KBM-7 (cell line): ENCODE measurements at regions not wholly inside any gene's neighbourhood (a gene's known extent, or its start where the extent isn't known, plus 50 kb on each side); places are given as distances from the start of the nearest gene placed in this dataset.
A peak's percentile ranks its signal among the peaks of the same experiment; 100 is the strongest.

Experiments
- DNase-seq: peaks from one replicate; pipeline ENCODE4 v3.0.0-alpha.2; 2015
- in situ Hi-C: fragments of 300-500 bp; cut with MboI; formaldehyde crosslinking; loops from 2 replicates; pipeline ENCODE4 v1.14.3; 2020; ENCODE audit warnings: low sequenced_read_pairs, low pct_unique_long_range_greater_than_20kb, mixed read lengths

DNA sequence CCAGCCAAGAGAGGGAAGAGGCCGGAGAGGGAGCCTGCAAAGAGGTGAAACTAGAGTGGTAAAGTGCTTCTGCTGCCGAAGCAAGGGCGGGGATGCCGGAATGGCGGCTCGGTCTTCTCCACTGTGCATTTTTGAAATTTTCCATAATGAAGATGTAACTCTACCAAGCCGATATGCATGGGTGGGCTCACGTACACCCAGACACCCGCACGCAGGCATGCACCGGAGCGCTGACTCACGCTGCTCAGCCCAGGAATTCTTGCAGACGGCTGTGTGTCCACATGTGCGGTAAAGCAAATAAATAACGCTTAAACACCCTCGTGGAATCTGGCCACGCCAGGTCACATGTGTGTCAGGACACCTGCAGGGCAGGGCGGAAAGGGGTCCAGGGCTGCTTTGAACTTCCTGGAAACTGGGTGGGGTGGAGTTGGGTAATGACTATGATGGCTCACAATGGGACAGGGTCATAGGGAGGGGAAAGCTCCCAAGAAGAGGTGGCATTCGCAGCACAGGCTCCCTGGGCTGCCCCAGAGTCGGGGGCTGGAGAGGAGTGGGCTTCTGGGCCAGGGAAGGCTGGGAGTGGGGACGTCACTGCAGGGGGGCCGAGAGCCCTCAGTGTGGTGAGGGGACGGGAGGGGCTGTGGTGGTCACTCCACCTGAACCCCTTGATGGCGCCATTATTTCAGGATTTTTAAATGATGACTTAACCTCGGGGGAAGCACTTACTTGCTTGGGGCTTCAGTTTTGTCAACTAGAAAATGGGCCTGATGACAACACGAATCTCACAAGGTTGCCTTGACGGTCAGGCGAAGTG is 265.5 kb downstream of the PARN start:
- in situ Hi-C loops = no loop called here
- DNase-seq = no peak

DNA sequence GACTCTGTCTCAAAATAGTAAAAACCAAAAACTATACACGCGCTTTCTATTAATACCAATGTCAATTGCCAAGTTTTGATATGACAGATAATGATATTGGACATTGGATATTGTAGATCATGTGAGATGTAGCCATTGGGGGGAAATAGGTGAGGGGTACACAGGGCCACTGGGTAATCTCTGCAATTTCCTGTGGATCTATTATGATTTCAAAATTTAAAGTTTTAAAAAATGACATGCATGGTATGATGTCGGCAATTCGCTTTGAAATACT is 266.0 kb downstream of the PARN start:
- in situ Hi-C loops = no loop called here
- DNase-seq = no peak

DNA sequence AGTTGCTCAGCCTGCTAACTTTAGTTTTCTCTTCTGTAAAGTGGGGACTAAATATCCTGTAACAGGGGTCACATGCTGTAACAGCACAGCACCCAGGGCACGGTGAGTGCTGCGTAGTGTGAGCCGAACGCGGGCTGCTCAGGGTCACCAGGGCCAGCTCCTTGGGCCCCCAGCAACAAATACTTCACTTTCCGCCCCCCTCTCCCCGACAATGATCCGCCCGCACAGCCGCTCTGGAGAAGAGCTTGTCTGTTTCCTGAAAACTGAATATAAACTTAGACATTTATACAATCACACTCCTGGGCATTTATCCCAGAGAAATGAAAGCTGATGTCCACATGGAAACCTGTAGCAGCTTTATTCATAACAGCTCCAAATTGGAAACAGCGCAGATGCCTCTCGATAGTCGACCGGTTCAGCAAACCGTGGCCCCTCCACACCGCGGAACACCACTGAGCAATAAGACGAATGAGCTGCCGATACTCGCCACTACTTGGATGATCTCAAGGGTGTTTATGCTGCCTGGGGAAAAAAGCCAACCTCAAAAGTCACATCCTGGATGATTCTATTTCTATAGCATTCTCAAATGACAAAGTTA is 267.2 kb downstream of the PARN start:
- in situ Hi-C loops = no loop called here

DNA sequence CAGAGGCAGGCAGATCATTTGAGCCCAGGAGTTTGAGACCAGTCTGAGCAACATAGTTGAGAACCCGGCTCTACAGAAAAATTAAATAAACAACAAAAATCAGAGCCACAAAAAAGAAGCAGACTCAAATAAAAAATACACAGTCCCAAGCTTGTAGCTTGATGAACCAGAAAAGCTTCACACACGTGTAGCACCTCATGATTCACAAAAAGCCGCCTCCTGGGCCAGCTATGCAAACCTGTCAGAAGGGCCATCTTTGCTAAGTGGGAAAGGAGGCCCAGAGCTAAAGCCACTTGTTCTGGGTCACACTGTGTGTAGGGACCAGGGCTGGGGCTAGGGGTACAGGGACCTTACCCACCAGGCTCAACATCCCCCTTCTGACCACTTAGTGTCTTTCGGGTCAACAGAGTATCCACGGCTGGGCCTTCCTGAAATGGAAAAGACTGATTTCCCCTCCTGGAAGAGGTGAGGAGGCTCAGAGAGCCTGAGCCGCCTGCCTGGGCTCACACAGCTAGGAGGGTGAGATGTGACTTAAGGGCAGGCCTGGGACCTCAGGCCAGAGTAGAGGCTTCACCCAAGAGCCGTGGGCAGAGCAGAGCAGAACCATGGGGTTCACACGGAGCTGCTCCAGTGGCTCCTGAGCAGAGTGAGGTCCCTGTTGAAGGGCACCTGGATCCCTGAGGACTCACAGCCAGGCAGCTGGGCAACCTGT is 269.6 kb downstream of the PARN start:
- no peak for DNase-seq
- in situ Hi-C loops = no loop called here

More for the DNA sequence above, 267.2 kb downstream of the PARN start:
- DNase-seq = no peak

DNA sequence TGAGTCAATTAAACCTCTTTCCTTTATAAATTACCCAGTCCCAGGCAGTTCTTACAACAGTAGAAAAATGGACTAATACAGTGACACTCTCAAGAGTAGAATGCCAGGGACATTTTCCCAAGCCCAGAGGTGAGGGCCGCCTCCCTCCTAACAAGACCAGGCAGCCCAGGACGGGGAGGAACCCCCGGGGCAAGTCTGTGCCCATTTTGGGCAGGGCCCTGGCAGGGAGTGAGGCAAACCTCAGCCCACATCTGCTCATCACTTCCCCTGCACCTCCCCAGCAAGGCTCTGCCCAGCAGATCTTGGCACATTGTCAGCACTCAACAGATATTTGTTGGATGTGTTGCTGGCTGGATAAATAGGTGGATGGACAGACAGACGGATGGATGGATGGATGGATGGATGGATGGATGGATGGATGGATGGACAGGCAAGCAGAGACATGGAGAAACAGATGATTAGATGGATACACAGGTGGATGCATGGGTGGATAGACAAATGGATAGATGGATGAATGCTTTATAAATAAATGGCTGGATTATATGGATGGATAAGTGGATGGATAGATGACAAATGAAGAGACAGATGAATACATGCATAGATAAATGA is 271.3 kb downstream of the PARN start:
- no peak for DNase-seq
- in situ Hi-C loops = no loop called here

DNA sequence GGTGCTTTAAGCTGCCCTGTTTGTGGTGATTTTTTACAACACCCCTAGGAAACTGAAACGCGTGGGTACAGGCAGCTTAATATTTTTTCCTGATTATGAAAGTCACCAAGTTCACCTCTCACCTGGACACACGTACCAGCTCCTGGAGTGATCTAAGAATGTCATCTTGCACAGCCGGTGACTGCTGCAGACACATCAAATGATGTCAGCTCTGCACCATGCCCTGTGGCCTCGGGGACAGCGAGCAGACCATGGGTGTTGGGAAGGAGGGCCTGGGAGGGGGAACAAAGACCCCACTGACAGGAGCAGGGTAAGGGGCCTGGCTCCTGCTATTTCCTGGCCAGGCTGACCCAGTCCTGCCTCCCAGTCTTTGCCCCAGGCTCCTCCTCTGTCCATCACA is 272.7 kb downstream of the PARN start:
- in situ Hi-C loops = no loop called here
- DNase-seq = no peak

DNA sequence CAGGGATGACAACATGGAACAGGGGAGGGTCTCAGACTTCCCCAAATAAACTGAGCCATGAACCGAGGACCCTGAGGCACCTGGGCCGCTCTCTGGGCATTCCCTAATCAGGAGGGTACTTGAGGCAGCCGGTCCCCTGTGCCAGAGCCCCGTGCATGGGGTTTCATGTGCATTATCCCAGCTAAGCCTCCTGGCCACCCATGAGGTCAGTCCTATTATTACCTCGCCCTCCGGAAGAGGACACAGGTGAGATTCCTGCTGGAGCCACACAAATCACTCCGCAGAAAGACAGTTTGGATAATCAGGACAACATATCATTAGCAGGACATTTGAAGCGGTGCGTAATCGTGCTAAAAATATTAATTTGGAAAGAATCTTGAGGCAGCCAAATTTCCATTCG is 274.0 kb downstream of the PARN start:
- no peak for DNase-seq
- in situ Hi-C loops = no loop called here

DNA sequence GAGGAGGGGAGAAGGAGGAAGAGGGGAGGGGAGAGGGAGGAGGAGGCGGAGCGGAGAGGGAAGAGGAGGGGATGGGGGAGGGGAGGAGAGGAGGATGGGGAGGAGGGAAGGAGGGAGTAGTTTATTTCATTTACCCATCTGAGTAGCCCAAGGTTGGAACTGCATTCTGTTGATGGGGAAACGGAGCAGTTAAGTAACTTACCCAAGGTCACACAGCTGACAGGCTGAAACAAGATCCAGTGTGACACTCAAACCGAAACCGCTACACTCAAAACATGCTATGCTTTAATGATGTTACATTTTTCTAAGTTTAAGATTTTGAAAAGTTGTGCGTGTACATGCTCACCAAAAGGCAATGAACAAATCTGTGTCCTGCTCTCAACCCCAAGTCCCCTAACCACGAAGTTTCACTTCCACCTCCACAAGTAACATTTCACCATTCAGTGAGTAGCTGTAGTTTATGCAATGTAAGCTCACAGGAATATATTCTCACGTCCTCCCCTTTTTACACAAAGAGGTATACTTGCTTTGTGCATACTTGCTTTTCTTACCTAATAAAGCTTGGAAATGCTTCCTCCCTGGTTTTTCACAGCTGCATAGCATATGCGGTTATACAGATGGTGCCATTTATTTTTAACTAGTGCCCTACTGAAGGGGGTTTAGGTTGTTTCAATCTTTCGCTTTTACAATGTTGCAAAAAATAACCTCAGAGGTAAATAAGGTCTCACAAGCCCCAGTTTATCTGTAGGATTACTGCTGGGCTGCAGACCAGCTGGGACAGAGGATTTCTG is 275.3 kb downstream of the PARN start:
- DNase-seq = peak; percentile 15
- in situ Hi-C loops = no loop called here

DNA sequence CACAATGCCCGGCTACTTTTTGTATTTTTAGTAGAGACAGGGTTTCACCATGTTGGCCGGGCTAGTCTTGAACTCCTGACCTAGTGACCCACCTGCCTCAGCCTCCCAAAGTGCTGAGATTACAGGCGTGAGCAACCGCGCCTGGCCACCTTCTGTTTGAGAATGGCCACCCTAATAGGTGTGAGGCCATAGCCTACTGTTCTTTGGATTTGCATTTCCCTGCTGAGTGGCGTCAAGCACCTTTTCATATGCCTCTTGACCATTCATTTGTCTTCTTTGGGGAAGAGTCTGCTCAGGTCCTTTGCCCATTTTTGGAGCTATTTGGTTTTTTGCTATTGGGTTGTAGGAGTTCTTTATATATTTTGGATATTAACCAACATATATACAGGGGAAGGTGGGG is 276.7 kb downstream of the PARN start:
- DNase-seq = no peak
- in situ Hi-C loops = no loop called here

DNA sequence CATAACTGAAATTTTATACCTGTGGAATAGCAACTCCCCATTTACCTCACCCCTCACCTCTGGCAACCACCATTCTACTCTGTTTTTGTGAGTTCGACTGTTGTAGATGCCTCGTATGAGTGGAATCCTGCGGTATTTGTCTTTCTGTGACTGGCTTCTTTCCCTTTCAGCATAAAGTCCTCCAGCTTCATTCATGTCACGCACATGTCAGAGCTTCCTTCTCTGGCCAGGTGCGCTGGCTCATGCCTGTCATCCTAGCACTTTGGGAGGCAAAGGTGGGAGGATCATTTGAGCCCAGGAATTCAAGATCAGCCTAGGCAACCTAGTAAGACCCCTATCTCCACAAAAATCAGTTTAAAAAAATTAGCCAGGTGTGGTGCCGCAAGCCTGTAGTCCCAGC is 278.4 kb downstream of the PARN start:
- in situ Hi-C loops = no loop called here
- DNase-seq = no peak

DNA sequence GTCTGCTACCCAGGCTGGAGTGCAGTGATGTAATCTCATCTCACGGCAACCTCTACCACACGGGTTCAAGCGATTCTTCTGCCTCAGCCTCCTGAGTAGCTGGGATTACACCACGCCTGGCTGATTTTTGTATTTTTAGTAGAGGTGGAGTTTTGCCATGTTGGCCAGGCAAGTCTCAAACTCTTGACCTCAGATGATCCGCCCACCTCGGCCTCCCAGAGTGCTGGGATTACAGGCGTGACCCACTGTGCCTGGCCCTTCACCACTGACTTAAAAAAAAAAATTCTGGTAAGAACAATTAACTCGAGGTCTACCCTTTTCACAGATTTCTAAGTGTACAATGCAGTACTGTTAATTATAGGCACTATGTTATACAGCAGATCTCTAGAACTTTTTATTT is 279.4 kb downstream of the PARN start:
- no peak for DNase-seq
- in situ Hi-C loops = no loop called here

DNA sequence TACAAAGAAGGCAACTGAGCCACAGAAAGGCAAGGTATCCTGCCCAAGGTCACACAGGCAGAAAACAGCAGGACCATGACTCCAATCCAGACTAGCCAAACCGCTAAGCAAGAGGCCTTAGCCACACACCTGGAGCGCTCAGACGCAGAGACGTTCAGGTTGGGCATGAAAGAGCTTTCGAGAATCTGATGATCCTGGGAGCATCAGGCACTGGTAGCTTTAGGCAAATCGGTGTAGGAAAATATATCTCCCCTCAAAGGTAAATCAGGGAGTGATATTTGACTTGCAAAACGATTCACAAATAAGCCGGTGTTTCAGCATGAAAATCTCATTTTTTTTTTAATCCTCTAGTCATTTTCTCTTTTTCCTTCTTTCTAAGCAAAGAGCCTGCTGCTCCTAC is 279.0 kb downstream of the MRTFB start:
- in situ Hi-C loops = no loop called here
- no peak for DNase-seq

DNA sequence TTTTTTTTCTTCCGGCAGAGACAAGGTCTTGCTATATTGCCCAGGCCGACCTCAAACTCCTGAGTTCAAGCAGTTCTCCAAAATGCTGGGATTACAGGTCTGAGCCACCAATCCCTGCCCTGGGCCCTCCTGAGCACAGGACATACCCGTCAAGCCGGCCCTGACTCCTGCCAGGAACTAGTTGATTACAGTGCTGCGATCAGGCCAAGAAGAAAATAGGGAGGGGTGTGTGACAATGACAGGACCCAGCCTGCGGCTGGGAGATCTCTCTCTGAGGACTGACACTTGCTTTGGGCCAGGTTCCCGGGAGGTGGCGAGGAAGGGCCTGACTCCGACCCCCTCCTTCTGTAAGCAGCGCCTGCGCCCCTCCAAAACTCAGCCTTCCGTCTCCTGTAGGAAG is 276.6 kb downstream of the MRTFB start:
- in situ Hi-C loops = no loop called here
- no peak for DNase-seq

DNA sequence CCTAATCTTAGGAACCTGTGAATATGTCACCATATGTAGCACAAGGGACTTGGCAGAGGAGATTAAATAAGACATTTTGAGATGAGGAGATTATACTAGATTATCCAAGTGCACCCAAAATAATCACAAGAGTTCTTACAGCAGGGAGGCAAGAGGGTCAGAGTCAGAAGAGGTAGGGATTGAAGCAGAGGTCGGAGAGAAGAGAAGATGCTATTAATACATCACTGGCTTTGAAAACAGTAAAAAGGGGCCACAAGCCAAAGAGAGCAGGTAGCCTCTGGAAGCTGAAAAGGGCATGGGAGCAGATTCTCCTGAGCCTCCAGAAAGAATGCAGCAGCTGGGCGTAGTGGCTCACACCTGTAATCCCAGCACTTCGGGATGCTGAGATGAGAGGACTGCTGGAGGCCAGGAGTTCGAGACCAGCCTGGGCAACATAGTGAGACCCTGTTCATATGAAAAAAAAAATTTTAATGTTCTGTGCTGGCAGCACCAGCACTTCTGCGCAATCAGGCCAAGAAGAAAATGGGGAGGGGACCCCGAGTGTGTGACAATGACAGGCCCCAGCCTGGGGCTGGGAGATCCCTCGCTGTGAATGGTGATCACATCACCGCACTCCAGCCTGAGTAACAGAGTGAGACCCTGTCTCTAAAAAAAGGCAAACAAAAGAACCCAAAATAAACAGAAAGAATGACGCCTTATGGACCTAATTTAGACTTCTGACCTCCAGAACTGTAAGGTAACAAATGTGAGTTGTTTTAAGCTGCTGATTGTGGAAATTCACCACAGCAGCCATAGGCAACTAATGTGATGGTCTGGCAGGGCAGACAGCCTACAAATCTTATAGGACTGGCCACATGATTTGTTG is 275.4 kb downstream of the MRTFB start:
- in situ Hi-C loops = no loop called here
- DNase-seq = no peak

DNA sequence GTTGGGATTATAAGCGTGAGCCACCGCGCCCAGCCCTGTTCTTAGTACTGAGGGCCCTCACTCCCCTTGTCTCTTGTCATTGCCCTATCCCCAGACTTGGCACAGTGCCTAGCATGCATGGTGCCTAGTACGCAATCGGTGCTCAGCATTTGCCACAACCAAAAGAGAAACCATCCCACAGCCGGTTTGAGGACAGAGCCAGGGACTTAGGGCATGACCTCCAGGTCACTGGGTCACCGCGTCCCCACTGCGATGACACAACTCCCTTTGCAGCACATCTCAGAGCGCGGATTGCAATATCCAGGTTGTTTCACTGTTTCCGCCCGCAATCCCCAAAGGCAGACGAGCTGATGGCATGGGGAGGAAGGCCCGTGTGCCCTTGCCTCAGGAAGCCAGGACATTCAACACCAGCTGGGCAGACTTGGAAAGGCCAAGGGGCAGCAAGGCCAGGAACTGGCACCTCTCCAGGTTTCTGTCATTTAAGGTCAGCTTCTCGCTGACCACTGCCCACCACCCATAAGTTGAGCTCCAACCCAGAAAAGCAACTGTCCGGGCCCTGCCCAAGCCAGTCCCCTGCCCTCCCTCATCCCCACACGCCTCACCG is 274.5 kb downstream of the MRTFB start:
- no peak for DNase-seq
- in situ Hi-C loops = no loop called here

DNA sequence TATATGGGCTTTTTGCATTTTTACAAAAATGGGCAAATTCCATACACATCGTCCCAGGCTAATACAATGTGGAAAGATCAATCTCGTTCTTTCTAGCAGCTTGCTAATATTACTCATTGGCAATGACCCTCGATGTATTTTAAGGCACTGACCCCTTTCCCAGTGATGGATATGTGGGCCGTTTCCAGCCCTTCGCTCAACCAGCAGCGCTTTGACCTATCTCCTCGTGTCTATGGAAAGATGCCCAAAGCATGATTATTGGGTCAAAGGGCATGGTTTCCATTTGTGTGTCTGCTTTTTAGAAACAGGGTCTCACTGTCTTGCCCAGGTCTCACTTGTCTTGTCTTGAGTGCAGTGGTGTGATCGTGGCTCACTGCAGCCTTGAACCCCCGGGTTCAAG is 273.8 kb downstream of the MRTFB start:
- in situ Hi-C loops = no loop called here
- no peak for DNase-seq

DNA sequence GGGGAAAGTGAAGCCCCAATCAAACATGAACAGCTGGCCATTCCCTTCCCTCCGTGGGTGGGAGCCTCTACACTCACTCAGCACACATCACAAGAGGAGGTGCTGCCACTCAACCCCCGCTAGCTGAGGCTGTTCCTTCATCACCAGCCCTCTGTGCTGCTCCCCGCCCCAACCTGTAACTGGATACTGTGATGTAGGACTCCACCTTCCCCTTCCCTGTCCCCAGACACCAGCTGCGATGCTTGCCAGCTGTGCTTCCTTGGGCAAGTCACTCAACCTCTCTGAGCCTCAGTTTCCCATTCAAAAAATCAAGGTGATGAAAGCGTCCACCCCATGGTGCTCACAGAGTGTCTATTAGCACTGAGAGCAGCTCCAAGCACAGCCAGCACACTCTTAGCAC is 273.2 kb downstream of the MRTFB start:
- no peak for DNase-seq
- in situ Hi-C loops = no loop called here
